ENCODE measurements at regions not wholly inside any gene's neighbourhood (a gene's known extent, or its start where the extent isn't known, plus 50 kb on each side); places are given as distances from the start of the nearest gene placed in this dataset.

GRCh38 chr2:2590841-2591541, 259.9 kb upstream of the MYT1L start:
- TF ChIP-seq CTCF (IDR thresholded peaks at IDR 0.05; ENCODE audit: low read depth, low read length, poor library complexity, severe bottlenecking) (no peak), EZH2phosphoT487 (IDR thresholded peaks at IDR 0.05; ENCODE audit: borderline replicate concordance, low read length) (no peak)
- no peaks in the 10 kb centered on the region for H3K79me2 ChIP-seq (ENCODE audit: control insufficient read depth, low read length)
- 0 out of 2 replicates have a peak, but pooled peaks cover 4% of the 10 kb centered on the region for H3K9me3 ChIP-seq (ENCODE audit: control insufficient read depth, insufficient read depth, low read length)
- no peak overlapping the region for H3K4me2 ChIP-seq (ENCODE audit: low read length)
- no peaks in the 10 kb centered on the region for H3K9me2 ChIP-seq (replicated peaks; ENCODE audit: control insufficient read depth, low read length)
- no peaks in the 10 kb centered on the region for H3K4me1 ChIP-seq (ENCODE audit: control insufficient read depth, low read length)
- H3F3A ChIP-seq (ENCODE audit: control insufficient read depth, insufficient read depth), result no peaks in the 10 kb centered on the region
- no peak overlapping the region for H3K27ac ChIP-seq (ENCODE audit: low read depth, low read length)
- no peaks in the 10 kb centered on the region for H4K20me1 ChIP-seq (ENCODE audit: control insufficient read depth, insufficient read depth, low read depth, low read length)
- no peak overlapping the region for H3K4me3 ChIP-seq (ENCODE audit: low read length)
- no peaks in the 10 kb centered on the region for H3K27me3 ChIP-seq (ENCODE audit: control insufficient read depth, low read length)
- H3K36me3 ChIP-seq (ENCODE audit: control insufficient read depth, low read length), result no peaks in the 10 kb centered on the region

GRCh38 chr2:2590141-2590540, 259.1 kb upstream of the MYT1L start:
- TF ChIP-seq EZH2phosphoT487 (IDR thresholded peaks at IDR 0.05; ENCODE audit: borderline replicate concordance, low read length) (no peak), CTCF (IDR thresholded peaks at IDR 0.05; ENCODE audit: low read depth, low read length, poor library complexity, severe bottlenecking) (no peak)
- no peaks in the 10 kb centered on the region for H3K4me1 ChIP-seq (ENCODE audit: control insufficient read depth, low read length)

DNA sequence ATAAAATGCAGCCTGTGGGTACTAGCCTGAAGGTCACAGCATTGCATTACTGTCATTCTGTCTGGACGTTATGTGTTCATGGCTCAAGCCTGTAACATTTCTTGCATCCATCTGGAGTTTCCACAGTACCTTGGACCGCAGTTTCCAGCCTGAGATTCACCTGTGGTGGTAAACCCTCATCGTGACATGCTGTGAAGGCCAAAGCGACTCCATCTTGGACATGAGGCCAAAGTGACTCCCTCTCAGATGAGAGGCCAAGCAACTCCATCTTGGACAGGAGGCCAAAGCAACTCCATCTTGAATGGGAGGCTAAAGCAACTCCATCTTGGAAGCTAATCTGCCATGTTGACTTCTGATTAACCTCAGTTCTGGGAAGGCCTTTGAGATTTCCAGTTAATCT, 257.7 kb upstream of the MYT1L start:
- no peaks in the 10 kb centered on the region for H3K27me3 ChIP-seq (ENCODE audit: control insufficient read depth, low read length)
- no peak overlapping the region for H3K4me3 ChIP-seq (ENCODE audit: low read length)
- no peak overlapping the region for H3K27ac ChIP-seq (ENCODE audit: low read depth, low read length)
- no peaks in the 10 kb centered on the region for H4K20me1 ChIP-seq (ENCODE audit: control insufficient read depth, insufficient read depth, low read depth, low read length)
- H3K79me2 ChIP-seq (ENCODE audit: control insufficient read depth, low read length), result no peaks in the 10 kb centered on the region
- H3K4me2 ChIP-seq (ENCODE audit: low read length), result no peak overlapping the region
- H3F3A ChIP-seq (ENCODE audit: control insufficient read depth, insufficient read depth), result no peaks in the 10 kb centered on the region
- 0 out of 2 replicates have a peak, but pooled peaks cover 4% of the 10 kb centered on the region for H3K9me3 ChIP-seq (ENCODE audit: control insufficient read depth, insufficient read depth, low read length)
- H3K9me2 ChIP-seq (replicated peaks; ENCODE audit: control insufficient read depth, low read length), result no peaks in the 10 kb centered on the region
- TF ChIP-seq CTCF (IDR thresholded peaks at IDR 0.05; ENCODE audit: low read depth, low read length, poor library complexity, severe bottlenecking), result no peak
- TF ChIP-seq EZH2phosphoT487 (IDR thresholded peaks at IDR 0.05; ENCODE audit: borderline replicate concordance, low read length), result no peak
- H3K36me3 ChIP-seq (ENCODE audit: control insufficient read depth, low read length), result no peaks in the 10 kb centered on the region
- no peaks in the 10 kb centered on the region for H3K4me1 ChIP-seq (ENCODE audit: control insufficient read depth, low read length)

More at GRCh38 chr2:2590141-2590540, 259.1 kb upstream of the MYT1L start:
- Histone ChIP-seq H3K27ac (ENCODE audit: low read depth, low read length) (no peak overlapping the region), H3K9me3 (ENCODE audit: control insufficient read depth, insufficient read depth, low read length) (0 out of 2 replicates have a peak, but pooled peaks cover 4% of the 10 kb centered on the region), H3K4me2 (ENCODE audit: low read length) (no peak overlapping the region), H3K9me2 (replicated peaks; ENCODE audit: control insufficient read depth, low read length) (no peaks in the 10 kb centered on the region), H3K4me3 (ENCODE audit: low read length) (no peak overlapping the region), H3F3A (ENCODE audit: control insufficient read depth, insufficient read depth) (no peaks in the 10 kb centered on the region), H4K20me1 (ENCODE audit: control insufficient read depth, insufficient read depth, low read depth, low read length) (no peaks in the 10 kb centered on the region), H3K27me3 (ENCODE audit: control insufficient read depth, low read length) (no peaks in the 10 kb centered on the region), H3K36me3 (ENCODE audit: control insufficient read depth, low read length) (no peaks in the 10 kb centered on the region), H3K79me2 (ENCODE audit: control insufficient read depth, low read length) (no peaks in the 10 kb centered on the region)

All from DOHH2 (cell line).